ENCODE measurements at regions not wholly inside any gene's neighbourhood (a gene's known extent, or its start where the extent isn't known, plus 50 kb on each side); places are given as distances from the start of the nearest gene placed in this dataset.

DNA sequence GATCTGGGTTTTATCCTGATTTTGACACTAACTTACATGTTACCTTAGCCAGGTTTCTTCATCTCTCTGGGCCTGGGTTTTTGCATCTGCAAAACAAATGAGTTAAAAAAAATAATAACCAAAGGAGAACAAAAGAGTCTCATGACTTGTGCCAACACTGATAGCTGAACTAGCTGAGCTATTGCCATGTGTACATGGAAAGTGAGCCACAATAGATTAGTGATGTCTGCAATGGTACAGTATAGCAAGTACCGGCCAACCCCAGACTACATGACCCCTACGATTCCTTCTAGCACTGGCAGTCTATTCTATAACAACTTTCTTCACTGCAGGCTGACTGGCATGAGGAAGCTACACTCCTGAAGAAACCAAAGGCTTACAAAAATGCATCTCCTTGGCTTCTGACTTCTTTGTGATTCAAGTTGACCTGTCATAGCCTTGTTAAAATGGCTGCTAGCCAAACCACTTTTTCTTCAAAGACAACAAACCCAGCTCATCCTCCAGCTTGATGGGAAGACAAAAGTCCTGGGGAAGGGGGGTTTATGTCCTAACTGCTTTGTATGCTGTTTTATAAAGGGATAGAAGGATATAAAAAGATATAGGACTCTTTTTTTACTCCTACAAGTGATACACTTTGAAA lies 123.7 kb downstream of the DAD1 start:
- Histone ChIP-seq H3K18ac (ENCODE audit: low read depth, low read length) (no peak overlapping the region), H3K27me3 (ENCODE audit: control insufficient read depth, insufficient read depth, low read length) (peaks cover 39% of the 10 kb centered on the region), H3K14ac (replicated peaks; ENCODE audit: low read depth, low read length) (no peak overlapping the region), H3K4me1 (ENCODE audit: control insufficient read depth, insufficient read depth, low read length) (0 out of 2 replicates have a peak, but pooled peaks cover 2% of the 10 kb centered on the region), H2BK15ac (ENCODE audit: low read depth, low read length) (no peak overlapping the region), H3K4ac (ENCODE audit: low read depth, low read length) (no peak overlapping the region), H2AK5ac (ENCODE audit: low read depth, low read length) (no peak overlapping the region), H3K27ac (ENCODE audit: insufficient read depth, low read length) (no peak overlapping the region), H3K4me3 (ENCODE audit: insufficient read depth, low read depth, low read length) (no peak overlapping the region), H4K8ac (ENCODE audit: low read depth in 2 of 2, low read length in 2 of 2) (no peak overlapping the region), H3K23ac (ENCODE audit: low read depth, low read length) (no peak overlapping the region), H4K5ac (ENCODE audit: low read depth, low read length) (no peak overlapping the region), H3K9ac (ENCODE audit: low read depth, low read length) (no peak overlapping the region), H2BK5ac (ENCODE audit: low read depth, low read length, poor library complexity, severe bottlenecking) (no peak overlapping the region), H3K36me3 (ENCODE audit: control insufficient read depth, insufficient read depth, low read length) (no peaks in the 10 kb centered on the region), H3K9me3 (ENCODE audit: control insufficient read depth, insufficient read depth, low read length) (no peaks in the 10 kb centered on the region), H4K91ac (ENCODE audit: insufficient read depth, low read depth, low read length) (no peak overlapping the region), H4K20me1 (ENCODE audit: insufficient read depth, low read length) (no peaks in the 10 kb centered on the region), H3K4me2 (ENCODE audit: low read depth, low read length) (no peak overlapping the region), H3K9me1 (ENCODE audit: insufficient read depth, low read length) (no peaks in the 10 kb centered on the region), H3K79me1 (ENCODE audit: low read depth in 1 of 2, low read length in 2 of 2) (no peaks in the 10 kb centered on the region), H2AK9ac (replicated peaks; ENCODE audit: low read depth, low read length, poor library complexity) (no peak overlapping the region), H2BK120ac (ENCODE audit: low read depth, low read length) (no peak overlapping the region), H3K56ac (ENCODE audit: extremely low read depth, insufficient read depth, low read length) (no peak overlapping the region), H2BK20ac (ENCODE audit: low read depth, low read length) (no peak overlapping the region), H2AFZ (replicated peaks; ENCODE audit: low read length, poor library complexity) (no peak overlapping the region)
- BruUV-seq (replicated peaks), result no TSS peak
- no peak for ATAC-seq (ENCODE audit: low read depth)
- intact Hi-C loops (cut with micrococcal nuclease) (no loop called here), in situ Hi-C loops (cut with MboI; ENCODE audit: low sequenced_read_pairs) (no loop called here), dilution Hi-C loops (cut with HindIII; ENCODE audit: low sequenced_read_pairs, unreplicated experiment) (no loop called here)
- DNase-seq, result peak; percentile 1
- ChIA-PET CTCF (no interaction called here), POLR2A (ENCODE audit: unreplicated experiment) (interaction anchor here (0.6 kb wide), 1 partner anchor 96 kb away, joined by 16 read pairs; no protein-coding TSS in a partner anchor)
- TF ChIP-seq FOS (IDR thresholded peaks at IDR 0.05; ENCODE audit: low read depth, low read length) (no peak), CEBPB (IDR thresholded peaks at IDR 0.05; ENCODE audit: low read depth, low read length) (no peak), MAZ (IDR thresholded peaks at IDR 0.05; ENCODE audit: borderline replicate concordance, low read depth, low read length) (no peak), MAFK (IDR thresholded peaks at IDR 0.05; ENCODE audit: low read depth, low read length) (no peak), POLR2A (IDR thresholded peaks at IDR 0.05; ENCODE audit: low read depth, low read length) (no peak), RAD21 (IDR thresholded peaks at IDR 0.05; ENCODE audit: low read length) (no peak), BHLHE40 (IDR thresholded peaks at IDR 0.05; ENCODE audit: low read depth, low read length) (no peak), RCOR1 (IDR thresholded peaks at IDR 0.05; ENCODE audit: insufficient replicate concordance, low read length) (no peak), RFX5 (IDR thresholded peaks at IDR 0.05; ENCODE audit: low read depth, low read length) (no peak), NFE2L2 (IDR thresholded peaks at IDR 0.05; ENCODE audit: low read depth, low read length) (no peak), SMC3 (IDR thresholded peaks at IDR 0.05; ENCODE audit: low read depth, low read length) (no peak)
- TF ChIP-seq, protein P1, sequence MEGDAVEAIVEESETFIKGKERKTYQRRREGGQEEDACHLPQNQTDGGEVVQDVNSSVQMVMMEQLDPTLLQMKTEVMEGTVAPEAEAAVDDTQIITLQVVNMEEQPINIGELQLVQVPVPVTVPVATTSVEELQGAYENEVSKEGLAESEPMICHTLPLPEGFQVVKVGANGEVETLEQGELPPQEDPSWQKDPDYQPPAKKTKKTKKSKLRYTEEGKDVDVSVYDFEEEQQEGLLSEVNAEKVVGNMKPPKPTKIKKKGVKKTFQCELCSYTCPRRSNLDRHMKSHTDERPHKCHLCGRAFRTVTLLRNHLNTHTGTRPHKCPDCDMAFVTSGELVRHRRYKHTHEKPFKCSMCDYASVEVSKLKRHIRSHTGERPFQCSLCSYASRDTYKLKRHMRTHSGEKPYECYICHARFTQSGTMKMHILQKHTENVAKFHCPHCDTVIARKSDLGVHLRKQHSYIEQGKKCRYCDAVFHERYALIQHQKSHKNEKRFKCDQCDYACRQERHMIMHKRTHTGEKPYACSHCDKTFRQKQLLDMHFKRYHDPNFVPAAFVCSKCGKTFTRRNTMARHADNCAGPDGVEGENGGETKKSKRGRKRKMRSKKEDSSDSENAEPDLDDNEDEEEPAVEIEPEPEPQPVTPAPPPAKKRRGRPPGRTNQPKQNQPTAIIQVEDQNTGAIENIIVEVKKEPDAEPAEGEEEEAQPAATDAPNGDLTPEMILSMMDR (conservative IDR thresholded peaks at IDR 0.05; ENCODE audit: low read depth, low read length), result no peak
- TF ChIP-seq, protein P2, sequence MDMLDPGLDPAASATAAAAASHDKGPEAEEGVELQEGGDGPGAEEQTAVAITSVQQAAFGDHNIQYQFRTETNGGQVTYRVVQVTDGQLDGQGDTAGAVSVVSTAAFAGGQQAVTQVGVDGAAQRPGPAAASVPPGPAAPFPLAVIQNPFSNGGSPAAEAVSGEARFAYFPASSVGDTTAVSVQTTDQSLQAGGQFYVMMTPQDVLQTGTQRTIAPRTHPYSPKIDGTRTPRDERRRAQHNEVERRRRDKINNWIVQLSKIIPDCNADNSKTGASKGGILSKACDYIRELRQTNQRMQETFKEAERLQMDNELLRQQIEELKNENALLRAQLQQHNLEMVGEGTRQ (IDR thresholded peaks at IDR 0.05; ENCODE audit: low read depth, low read length), result no peak
- TF ChIP-seq, protein P3, sequence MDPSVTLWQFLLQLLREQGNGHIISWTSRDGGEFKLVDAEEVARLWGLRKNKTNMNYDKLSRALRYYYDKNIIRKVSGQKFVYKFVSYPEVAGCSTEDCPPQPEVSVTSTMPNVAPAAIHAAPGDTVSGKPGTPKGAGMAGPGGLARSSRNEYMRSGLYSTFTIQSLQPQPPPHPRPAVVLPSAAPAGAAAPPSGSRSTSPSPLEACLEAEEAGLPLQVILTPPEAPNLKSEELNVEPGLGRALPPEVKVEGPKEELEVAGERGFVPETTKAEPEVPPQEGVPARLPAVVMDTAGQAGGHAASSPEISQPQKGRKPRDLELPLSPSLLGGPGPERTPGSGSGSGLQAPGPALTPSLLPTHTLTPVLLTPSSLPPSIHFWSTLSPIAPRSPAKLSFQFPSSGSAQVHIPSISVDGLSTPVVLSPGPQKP (IDR thresholded peaks at IDR 0.05; ENCODE audit: borderline replicate concordance, low read depth, low read length), result no peak
- no CpG with 5 or more reads among the region's 2 CpGs for WGBS, 2 experiments (ENCODE audit: extremely low coverage in 2 of 2, insufficient read length in 1 of 2)

Measured in IMR-90 (cell line).